Stimulated activated CD8-positive, alpha-beta memory T cell treated with anti-CD3 and anti-CD28 coated beads, Interleukin-4, amount 100 ng/mL, for 4 hours (primary cell): ENCODE measurements at regions not wholly inside any gene's neighbourhood (a gene's known extent, or its start where the extent isn't known, plus 50 kb on each side); places are given as distances from the start of the nearest gene placed in this dataset.
"Not testable (repeated sequence)": the region's sequence is repeated elsewhere in the genome, so short reads cannot be mapped to it uniquely, and the experiment has no call there.

Experiments used
- DNase-seq, 2 donors: peaks; one replicate each; pipeline ENCODE4 v3.0.0-alpha.2; 2020; ENCODE audit warnings: low read depth in 2 of 2, low spot score in 1 of 2

- no peak for DNase-seq
These were observed 804.2 kb upstream of the FRG1 start for GRCh38 chr4:189136462-189136861.

DNA sequence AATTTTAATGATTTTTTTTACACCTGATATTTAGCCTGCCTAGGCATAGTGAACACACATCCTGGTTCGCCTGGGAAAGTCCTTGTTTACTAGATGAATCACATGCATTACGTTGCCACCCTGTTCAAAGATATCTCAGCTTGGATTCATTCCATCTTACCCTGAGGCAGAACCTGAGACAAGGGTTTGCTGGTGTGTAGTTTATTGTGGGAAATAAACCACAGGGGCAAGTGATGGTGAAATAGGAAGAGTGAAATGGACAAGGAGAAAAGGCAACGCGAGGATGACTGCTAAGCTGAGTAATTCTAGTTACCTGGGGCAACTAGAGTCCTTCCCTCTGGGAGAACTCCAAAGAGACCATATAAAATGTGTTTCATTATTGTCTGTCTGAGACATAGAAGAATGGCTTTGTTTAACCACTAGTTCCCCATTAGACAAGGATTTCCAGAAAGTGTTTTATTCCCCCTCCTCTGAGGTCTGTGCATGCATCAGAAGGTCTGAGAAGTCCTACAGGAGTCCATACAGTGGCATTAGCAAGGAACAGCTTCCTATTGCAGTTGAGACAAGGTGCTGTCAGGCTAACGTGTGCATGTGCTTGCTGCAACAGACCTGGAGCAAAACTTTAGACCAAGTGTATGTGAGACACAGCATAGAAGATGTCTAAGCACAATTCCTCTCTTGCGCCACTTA is 797.3 kb upstream of the FRG1 start:
- DNase-seq, result no peak

DNA sequence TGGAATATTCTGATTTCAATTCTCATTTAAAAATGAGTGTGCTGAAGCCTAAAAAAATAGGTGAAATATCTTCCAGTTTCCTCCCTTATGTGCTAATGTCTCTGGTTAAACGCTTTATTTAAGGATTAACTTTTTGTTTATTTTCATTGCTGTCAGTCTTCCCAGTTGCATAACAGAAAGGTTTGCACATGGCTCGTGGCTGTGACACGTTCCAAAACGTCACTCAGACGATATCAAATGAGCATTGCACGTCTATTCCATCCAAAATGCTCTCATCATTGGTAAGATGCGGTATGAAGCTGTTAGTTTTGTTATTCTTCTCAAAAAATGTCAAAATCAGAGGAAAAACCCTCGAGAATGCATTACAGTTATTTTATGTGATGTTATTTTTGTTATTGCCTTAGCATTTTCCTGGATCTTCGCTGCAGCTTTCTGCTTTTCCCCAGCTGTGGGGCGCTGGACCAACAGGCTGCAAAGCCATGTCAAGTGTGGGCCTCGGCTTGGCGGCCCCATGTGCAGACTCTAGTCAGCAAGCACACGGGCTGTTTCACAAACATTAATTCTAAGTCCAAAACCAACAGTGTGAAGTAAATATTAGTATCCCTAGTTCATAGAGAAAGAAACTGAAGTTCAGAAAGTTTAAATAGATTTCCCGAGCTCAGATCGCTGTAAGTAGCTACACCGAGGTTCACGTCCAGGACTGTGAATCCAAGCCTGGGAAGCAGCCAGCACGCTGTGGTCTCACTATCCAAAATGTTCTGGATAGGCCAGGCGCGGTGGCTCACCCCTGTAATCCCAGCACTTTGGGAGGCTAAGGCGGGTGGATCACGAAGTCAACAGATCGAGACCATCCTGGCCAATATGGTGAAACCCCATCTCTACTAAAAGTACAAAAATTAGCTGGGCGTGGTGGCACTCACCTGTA is 793.4 kb upstream of the FRG1 start:
- DNase-seq, result no peak

GRCh38 chr4:189155083-189155482 is 785.6 kb upstream of the FRG1 start:
- not testable (repeated sequence) for DNase-seq

GRCh38 chr4:189162073-189162789 is 778.4 kb upstream of the FRG1 start:
- no peak for DNase-seq

DNA sequence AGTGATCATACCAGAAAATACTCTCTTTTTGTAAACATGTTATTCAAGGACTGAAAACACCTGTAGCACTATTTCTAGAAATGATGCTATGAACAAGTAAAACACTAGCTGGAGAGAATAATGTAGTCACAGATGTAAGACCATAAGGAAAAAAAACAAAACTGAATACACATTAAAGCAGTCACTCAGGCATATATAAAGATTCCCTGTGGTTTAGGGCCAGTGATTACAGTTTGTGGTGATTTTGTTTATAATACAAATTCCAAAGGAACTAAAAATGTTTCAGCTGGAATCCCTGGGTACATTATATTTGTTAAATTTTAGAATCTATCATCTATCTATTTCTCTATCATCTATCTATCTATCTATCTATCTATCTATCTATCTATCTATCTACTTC is 777.8 kb upstream of the FRG1 start:
- no peak for DNase-seq

- no peak for DNase-seq
These were observed 764.7 kb upstream of the FRG1 start for GRCh38 chr4:189176002-189176401.

GRCh38 chr4:189177130-189177529 is 763.5 kb upstream of the FRG1 start:
- DNase-seq, result no peak

- DNase-seq, result no peak
These were observed 762.4 kb upstream of the FRG1 start for GRCh38 chr4:189178125-189178746.

DNA sequence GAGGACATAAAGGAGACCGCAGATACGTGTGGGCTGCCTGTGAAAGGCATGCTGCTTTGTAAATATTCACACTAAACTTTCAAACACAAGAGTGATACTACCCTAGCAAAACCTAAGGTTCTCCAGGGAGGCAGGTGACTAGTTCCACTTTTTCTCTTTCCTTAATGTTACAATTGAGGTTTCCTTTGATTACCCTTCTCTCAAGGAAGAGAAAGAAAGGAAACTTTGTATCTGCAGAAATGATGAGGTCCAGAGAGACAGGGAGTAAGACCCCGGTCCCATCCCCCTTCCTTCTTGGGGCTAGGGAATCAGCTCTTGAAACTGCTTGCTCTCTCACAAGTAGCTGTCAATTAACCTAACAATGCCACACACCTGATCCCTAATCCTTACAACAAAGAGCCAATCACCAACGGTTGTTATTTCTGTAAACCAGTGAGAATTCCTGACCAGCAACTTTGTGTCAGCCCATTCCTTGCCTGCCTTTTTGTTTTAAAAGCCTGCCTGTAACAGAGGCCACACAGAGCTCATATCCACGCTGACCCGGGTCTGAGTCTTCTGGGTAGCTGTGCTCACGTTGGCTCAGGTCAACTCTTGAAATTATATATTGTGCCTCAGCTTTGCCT is 754.8 kb upstream of the FRG1 start:
- no peak for DNase-seq

GRCh38 chr4:189187531-189188052 is 753.1 kb upstream of the FRG1 start:
- no peak for DNase-seq

- DNase-seq, result no peak
These were observed 742.0 kb upstream of the FRG1 start for GRCh38 chr4:189198624-189199023.

DNA sequence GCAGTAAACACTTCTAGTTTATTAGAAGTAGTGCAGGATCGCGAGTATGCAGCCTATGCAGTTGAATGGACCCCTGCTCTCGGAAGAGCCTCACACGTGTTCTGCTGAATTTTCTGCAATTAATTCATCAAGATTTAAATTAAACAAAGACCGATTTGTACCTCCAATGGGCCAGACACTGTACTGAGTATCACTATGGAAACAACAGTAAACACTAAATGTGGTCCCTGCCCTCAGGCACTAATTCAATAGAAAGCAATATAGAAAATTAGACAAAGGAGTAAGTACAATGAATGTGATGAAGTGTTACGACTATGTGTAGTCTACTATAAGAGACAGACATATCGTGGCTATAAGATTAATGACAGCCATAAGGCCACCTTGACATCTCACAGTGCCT is 740.3 kb upstream of the FRG1 start:
- DNase-seq, result no peak

DNA sequence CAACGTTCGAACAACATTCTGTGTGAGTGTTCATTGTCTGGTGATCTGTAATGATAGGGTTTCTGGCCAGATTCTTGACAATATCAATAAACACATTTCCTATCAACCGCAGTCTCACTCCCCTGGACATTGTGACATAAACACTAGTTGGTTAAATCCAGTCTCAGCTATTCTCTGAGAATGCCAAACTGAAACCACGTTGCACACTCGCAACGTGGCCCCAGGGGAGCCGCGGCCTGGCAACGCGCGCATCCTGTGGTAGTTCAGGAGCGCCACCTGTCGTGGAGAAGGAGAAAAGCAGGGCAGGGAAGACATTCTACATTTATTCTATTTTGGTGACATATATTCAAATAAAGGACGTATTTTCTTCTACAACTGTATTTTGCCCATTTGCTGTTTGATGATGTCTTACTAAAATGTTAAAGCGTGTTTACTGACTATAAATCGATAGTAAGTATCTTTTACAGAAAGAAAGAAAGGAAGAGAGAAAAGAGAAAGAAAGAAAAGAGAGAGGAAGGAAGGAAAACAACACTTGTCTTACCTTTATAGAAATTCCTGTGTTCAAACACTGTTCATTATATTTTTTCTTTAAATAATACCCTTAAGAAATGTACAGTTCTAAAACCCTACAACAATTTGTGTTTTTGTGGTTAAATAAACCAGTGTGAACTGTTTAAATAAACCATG is 738.3 kb upstream of the FRG1 start:
- no peak for DNase-seq

DNA sequence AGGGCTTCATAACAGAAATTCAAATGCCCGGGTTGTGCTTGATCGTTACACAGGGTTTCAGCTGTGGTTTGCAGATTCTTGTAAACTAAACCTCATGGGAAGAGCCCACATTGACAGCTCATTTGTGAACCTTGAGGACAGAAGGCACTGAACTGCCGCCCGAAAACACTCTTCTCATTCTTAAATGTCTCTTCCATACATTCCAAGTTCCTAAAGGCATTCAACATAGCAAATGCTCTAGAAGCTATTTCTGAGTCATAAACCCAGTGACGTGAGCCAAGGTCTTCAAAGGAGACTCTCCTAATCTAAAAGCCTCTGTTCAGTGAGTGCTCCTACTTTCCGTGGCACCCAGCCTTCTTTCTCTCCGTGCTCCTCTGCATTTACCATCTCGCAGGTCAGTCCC is 737.8 kb upstream of the FRG1 start:
- no peak for DNase-seq

DNA sequence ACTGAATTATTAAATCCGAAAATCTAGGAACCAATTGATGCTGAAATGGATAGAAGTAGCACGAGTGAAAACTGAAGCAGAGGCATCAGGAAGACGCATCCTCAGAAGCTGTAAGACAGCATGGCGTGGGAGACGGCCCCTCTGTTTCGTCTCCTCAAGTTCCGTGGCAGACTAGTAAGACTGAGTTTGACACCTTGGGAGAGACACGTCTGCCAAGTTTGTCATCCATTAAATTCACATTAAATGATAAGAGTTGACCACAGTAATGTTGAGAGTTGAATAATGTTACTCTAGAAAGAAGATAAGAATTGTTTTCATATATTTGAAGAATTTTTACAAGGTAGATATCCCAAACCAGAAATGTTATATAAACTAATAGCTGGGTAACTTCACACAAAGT is 736.1 kb upstream of the FRG1 start:
- no peak for DNase-seq

DNA sequence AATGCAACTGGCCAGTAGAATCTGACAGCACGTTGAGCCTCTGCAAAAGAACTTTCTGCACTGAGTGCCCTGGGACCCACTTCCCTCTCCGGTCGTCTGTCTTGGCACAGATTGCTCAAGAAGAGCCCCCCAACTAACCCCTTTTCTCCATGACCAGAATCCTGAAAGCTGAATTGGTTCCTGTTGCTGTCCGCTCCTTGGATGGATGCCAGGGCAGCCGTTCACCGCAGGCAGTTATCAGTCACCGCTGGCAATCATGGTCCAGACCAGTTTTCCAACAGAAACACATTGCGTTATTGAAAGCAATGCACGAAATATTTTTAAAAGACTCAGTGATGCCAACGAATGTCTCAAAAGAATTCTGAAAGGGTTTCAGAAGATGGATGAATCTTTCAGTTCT is 733.7 kb upstream of the FRG1 start:
- DNase-seq, result no peak

GRCh38 chr4:189207872-189208271 is 732.8 kb upstream of the FRG1 start:
- DNase-seq, result no peak

GRCh38 chr4:189215574-189215973 is 725.1 kb upstream of the FRG1 start:
- DNase-seq, result no peak

- no peak for DNase-seq
These were observed 719.0 kb upstream of the FRG1 start for GRCh38 chr4:189221691-189222090.
